ENCODE measurements at regions not wholly inside any gene's neighbourhood (a gene's known extent, or its start where the extent isn't known, plus 50 kb on each side); places are given as distances from the start of the nearest gene placed in this dataset.

GRCh38 chr2:19131871-19132270, 226.6 kb downstream of the OSR1 start:
- no peak for DNase-seq

GRCh38 chr2:19128148-19128547, 230.3 kb downstream of the OSR1 start:
- DNase-seq, result no peak

- DNase-seq, result no peak
Observed at GRCh38 chr2:19127616-19128015, 230.8 kb downstream of the OSR1 start.

GRCh38 chr2:19125901-19126680, 232.3 kb downstream of the OSR1 start:
- no peak for DNase-seq

GRCh38 chr2:19124135-19124534, 234.3 kb downstream of the OSR1 start:
- no peak for DNase-seq

GRCh38 chr2:19123556-19123955, 234.9 kb downstream of the OSR1 start:
- DNase-seq, result no peak

- no peak for DNase-seq
Observed at GRCh38 chr2:19122220-19122619, 236.2 kb downstream of the OSR1 start.

GRCh38 chr2:19120941-19121750, 237.3 kb downstream of the OSR1 start:
- no peak for DNase-seq

- no peak for DNase-seq
Observed at GRCh38 chr2:19120181-19120580, 238.2 kb downstream of the OSR1 start.

GRCh38 chr2:19119326-19120001, 239.0 kb downstream of the OSR1 start:
- no peak for DNase-seq

GRCh38 chr2:19116918-19117317, 241.5 kb downstream of the OSR1 start:
- no peak for DNase-seq

- no peak for DNase-seq
Observed at GRCh38 chr2:19114754-19115231, 243.6 kb downstream of the OSR1 start.

GRCh38 chr2:19114126-19114525, 244.3 kb downstream of the OSR1 start:
- no peak for DNase-seq

GRCh38 chr2:19111354-19111753, 247.1 kb downstream of the OSR1 start:
- no peak for DNase-seq

GRCh38 chr2:19109518-19109917, 248.9 kb downstream of the OSR1 start:
- no peak for DNase-seq

- DNase-seq, result no peak
Observed at GRCh38 chr2:19106376-19106775, 252.0 kb downstream of the OSR1 start.

- DNase-seq, result no peak
Observed at GRCh38 chr2:19104503-19104902, 253.9 kb downstream of the OSR1 start.

- no peak for DNase-seq
Observed at GRCh38 chr2:19102696-19103423, 255.6 kb downstream of the OSR1 start.

- DNase-seq, result no peak
Observed at GRCh38 chr2:19101968-19102367, 256.5 kb downstream of the OSR1 start.

GRCh38 chr2:19100570-19100969, 257.9 kb downstream of the OSR1 start:
- DNase-seq, result no peak

- DNase-seq, result no peak
Observed at GRCh38 chr2:19099181-19099580, 259.2 kb downstream of the OSR1 start.

- DNase-seq, result no peak
Observed at GRCh38 chr2:19098467-19099160, 259.8 kb downstream of the OSR1 start.
